Kidney epithelial cell (primary cell): ENCODE measurements at regions not wholly inside any gene's neighbourhood (a gene's known extent, or its start where the extent isn't known, plus 50 kb on each side); places are given as distances from the start of the nearest gene placed in this dataset.

Experiments used
- DNase-seq: peaks from one replicate; pipeline ENCODE4 v3.0.0-alpha.2; 2010; ENCODE audit warnings: low read depth
- H3K27me3 ChIP-seq: 2 replicates; pipeline ENCODE4 v1.6.0; 2011; ENCODE audit warnings: low read length; ENCODE audit not compliant: control insufficient read depth, insufficient read depth
- H3K36me3 ChIP-seq: 2 replicates; pipeline ENCODE4 v1.5.1; 2011; ENCODE audit warnings: low read length; ENCODE audit not compliant: control insufficient read depth, insufficient read depth
- H3K4me3 ChIP-seq: 2 replicates; pipeline ENCODE4 v1.5.1; 2011; ENCODE audit warnings: low read depth, mild to moderate bottlenecking, control low read depth, low read length
- CTCF ChIP-seq: IDR thresholded peaks from 2 replicates; pipeline ENCODE4 v1.5.1; 2011; ENCODE audit warnings: mild to moderate bottlenecking, moderate library complexity, low read length, control low read depth, inconsistent platforms; ENCODE audit not compliant: insufficient read depth, poor library complexity, severe bottlenecking

DNA sequence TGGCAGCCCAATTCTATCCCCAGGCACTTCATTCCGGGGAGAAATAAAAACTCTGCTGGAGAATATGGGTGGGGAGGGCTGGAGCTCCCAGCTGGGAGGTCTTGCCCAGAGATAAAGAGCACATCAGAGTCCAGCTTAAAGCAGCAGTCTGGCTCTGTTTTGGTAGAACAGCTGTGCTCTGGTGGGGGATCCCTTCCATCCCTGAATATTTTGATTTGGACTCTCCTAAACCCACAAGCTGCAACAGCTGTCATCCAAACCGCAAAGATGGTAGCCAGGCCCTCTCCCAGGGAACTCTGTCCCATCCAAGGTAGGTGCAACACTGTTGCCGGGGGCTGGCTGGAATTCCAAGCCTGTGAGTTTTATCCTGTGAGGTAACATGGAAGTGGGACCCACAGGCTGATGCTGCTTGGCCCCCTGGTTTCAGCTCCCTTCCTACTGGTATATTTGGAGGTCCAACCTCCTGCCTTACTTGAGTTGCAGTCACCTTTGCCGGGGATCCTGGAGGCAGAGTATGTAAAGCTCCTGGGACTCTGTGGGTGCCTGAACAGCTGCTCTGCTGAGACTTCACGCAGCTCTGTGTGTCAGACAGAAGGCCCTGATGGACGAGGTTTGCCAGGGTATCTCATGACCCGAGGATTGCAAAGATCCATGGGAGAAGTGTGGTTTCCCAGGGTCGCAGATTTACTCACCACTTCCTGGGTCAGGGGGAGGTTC is 203.5 kb upstream of the ITM2A start:
- no peaks in the 10 kb centered on the region for H3K36me3 ChIP-seq
- H3K27me3 ChIP-seq = no peaks in the 10 kb centered on the region
- no peak overlapping the region for H3K4me3 ChIP-seq
- no peak for DNase-seq
- no peak for TF ChIP-seq CTCF

- TF ChIP-seq CTCF = no peak
- H3K4me3 ChIP-seq = no peak overlapping the region
- no peak for DNase-seq
- H3K36me3 ChIP-seq = no peaks in the 10 kb centered on the region
- H3K27me3 ChIP-seq = no peaks in the 10 kb centered on the region
These were observed 201.2 kb upstream of the ITM2A start for GRCh38 chrX:79568309-79568708.

DNA sequence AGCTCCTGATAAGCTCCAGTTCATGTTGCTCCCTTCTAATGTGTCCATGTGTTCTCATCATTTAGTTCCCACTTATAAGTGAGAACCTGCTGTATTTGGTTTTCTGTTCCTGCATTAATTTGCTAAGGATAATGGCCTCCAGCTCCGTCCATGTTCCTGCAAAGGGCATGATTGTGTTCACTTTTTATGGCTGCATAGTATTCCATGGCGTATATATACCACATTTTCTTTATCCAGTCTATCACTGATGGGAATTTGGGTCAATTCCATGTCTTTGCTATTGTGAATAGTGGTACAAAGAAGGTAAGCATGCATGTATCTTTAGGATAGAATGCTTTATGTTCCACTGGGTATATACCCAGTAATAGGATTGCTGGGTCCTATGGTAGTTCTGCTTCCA is 197.2 kb upstream of the ITM2A start:
- TF ChIP-seq CTCF = no peak
- Histone ChIP-seq H3K4me3 (no peak overlapping the region), H3K27me3 (no peaks in the 10 kb centered on the region), H3K36me3 (no peaks in the 10 kb centered on the region)
- no peak for DNase-seq

DNA sequence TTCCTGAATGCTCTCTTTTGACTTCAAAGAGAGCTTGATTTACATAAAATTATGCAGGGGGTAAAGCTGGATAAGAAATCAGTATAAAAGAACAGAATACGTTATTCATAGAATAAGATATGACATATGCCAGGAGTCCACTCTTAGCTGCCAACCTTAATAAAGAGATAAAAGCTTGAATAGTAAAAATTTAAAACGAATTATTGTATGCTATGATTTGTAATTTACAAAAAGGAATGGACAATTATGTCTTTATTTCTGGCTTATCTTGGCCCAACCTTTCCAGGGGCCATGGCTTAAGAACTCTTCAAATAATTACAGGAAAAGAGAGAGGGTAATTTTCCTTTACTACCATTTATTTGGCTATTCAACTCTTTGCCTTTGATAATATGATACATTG is 192.2 kb upstream of the ITM2A start:
- no peak for TF ChIP-seq CTCF
- Histone ChIP-seq H3K36me3 (no peaks in the 10 kb centered on the region), H3K27me3 (no peaks in the 10 kb centered on the region), H3K4me3 (no peak overlapping the region)
- DNase-seq = no peak

- DNase-seq = no peak
- no peak for TF ChIP-seq CTCF
- Histone ChIP-seq H3K27me3 (no peaks in the 10 kb centered on the region), H3K36me3 (no peaks in the 10 kb centered on the region), H3K4me3 (no peak overlapping the region)
These were observed 190.1 kb upstream of the ITM2A start for GRCh38 chrX:79557212-79557611.

DNA sequence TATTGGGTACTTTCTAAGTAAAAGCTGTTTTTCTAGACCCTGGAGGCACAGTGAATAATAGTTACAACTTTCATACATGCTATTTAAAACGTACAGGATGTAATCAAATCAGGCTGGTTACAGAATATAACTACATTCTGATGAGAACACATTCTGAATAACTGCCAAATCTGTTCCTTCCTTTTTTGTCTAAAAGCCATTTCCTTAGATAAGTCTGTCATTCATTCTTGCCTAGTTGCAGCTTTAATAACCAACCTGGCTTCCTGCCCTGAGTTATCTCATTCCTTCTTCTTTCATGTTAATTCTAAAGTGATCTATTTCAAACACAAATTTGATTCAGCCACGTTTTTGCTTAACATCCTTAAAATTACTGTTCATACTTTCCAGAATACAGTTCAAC is 189.7 kb upstream of the ITM2A start:
- Histone ChIP-seq H3K27me3 (no peaks in the 10 kb centered on the region), H3K4me3 (no peak overlapping the region), H3K36me3 (no peaks in the 10 kb centered on the region)
- TF ChIP-seq CTCF = no peak
- DNase-seq = no peak
